ENCODE measurements at regions not wholly inside any gene's neighbourhood (a gene's known extent, or its start where the extent isn't known, plus 50 kb on each side); places are given as distances from the start of the nearest gene placed in this dataset.
"Not testable (repeated sequence)": the region's sequence is repeated elsewhere in the genome, so short reads cannot be mapped to it uniquely, and the experiment has no call there.

GRCh38 chr14:106060276-106060975, 534.0 kb downstream of the TMEM121 start:
- DNase-seq (ENCODE audit: low spot score) = no peak

GRCh38 chr14:106061877-106062500, 535.6 kb downstream of the TMEM121 start:
- not testable (repeated sequence) for DNase-seq (ENCODE audit: low spot score)

- no peak for DNase-seq (ENCODE audit: low spot score)
Measured at GRCh38 chr14:106062502-106063272, 536.3 kb downstream of the TMEM121 start.

GRCh38 chr14:106067935-106068334, 541.6 kb downstream of the TMEM121 start:
- no peak for DNase-seq (ENCODE audit: low spot score)

GRCh38 chr14:106069804-106070625, 543.6 kb downstream of the TMEM121 start:
- DNase-seq (ENCODE audit: low spot score) = no peak

- no peak for DNase-seq (ENCODE audit: low spot score)
Measured at GRCh38 chr14:106080922-106081321, 554.5 kb downstream of the TMEM121 start.

GRCh38 chr14:106081721-106082120, 555.3 kb downstream of the TMEM121 start:
- not testable (repeated sequence) for DNase-seq (ENCODE audit: low spot score)

GRCh38 chr14:106083082-106083481, 556.7 kb downstream of the TMEM121 start:
- DNase-seq (ENCODE audit: low spot score) = no peak

GRCh38 chr14:106087837-106088236, 561.5 kb downstream of the TMEM121 start:
- DNase-seq (ENCODE audit: low spot score) = no peak

GRCh38 chr14:106088860-106089259, 562.5 kb downstream of the TMEM121 start:
- not testable (repeated sequence) for DNase-seq (ENCODE audit: low spot score)

- peak; percentile 11 for DNase-seq (ENCODE audit: low spot score)
Measured at GRCh38 chr14:106094654-106095189, 568.3 kb downstream of the TMEM121 start.

GRCh38 chr14:106107703-106108102, 581.3 kb downstream of the TMEM121 start:
- DNase-seq (ENCODE audit: low spot score) = no peak

GRCh38 chr14:106109337-106109736, 583.0 kb downstream of the TMEM121 start:
- no peak for DNase-seq (ENCODE audit: low spot score)

- no peak for DNase-seq (ENCODE audit: low spot score)
Measured at GRCh38 chr14:106115401-106115800, 589.0 kb downstream of the TMEM121 start.

- DNase-seq (ENCODE audit: low spot score) = not testable (repeated sequence)
Measured at GRCh38 chr14:106116339-106116930, 590.1 kb downstream of the TMEM121 start.

- DNase-seq (ENCODE audit: low spot score) = no peak
Measured at GRCh38 chr14:106120101-106120500, 593.7 kb downstream of the TMEM121 start.

GRCh38 chr14:106129274-106129673, 602.9 kb downstream of the TMEM121 start:
- DNase-seq (ENCODE audit: low spot score) = no peak

GRCh38 chr14:106129904-106130661, 603.7 kb downstream of the TMEM121 start:
- DNase-seq (ENCODE audit: low spot score) = not testable (repeated sequence)

GRCh38 chr14:106133126-106133525, 606.7 kb downstream of the TMEM121 start:
- DNase-seq (ENCODE audit: low spot score) = not testable (repeated sequence)

- no peak for DNase-seq (ENCODE audit: low spot score)
Measured at GRCh38 chr14:106134886-106135285, 608.5 kb downstream of the TMEM121 start.
